ENCODE measurements at regions not wholly inside any gene's neighbourhood (a gene's known extent, or its start where the extent isn't known, plus 50 kb on each side); places are given as distances from the start of the nearest gene placed in this dataset.
"Not testable (repeated sequence)": the region's sequence is repeated elsewhere in the genome, so short reads cannot be mapped to it uniquely, and the experiment has no call there.

DNA sequence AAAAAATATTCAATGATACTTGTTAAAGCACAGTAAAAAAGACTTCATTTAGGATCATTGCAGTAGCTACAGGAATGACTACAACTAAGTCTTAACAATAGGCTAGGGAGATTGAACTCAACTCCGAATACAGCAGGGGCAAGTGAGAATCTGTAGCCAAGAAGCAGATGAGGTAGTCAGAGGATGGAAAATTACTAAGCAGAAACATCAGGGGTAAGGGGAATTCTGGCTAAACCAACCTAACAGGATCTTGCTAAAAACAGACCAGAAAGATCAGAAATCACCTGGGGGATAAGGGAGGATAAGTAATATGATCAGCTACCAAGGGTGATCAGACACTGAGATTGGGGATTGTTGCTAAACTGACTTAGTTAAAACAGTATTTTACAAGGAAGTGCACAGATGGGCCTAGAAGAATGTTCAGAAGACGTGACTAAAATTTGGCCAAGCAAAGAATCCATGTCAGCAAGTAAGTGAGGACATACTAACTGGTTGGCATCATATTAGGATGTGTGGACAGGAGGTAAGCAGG is 217.5 kb downstream of the TENT5A start:
- no peak for DNase-seq (ENCODE audit: low read depth)

DNA sequence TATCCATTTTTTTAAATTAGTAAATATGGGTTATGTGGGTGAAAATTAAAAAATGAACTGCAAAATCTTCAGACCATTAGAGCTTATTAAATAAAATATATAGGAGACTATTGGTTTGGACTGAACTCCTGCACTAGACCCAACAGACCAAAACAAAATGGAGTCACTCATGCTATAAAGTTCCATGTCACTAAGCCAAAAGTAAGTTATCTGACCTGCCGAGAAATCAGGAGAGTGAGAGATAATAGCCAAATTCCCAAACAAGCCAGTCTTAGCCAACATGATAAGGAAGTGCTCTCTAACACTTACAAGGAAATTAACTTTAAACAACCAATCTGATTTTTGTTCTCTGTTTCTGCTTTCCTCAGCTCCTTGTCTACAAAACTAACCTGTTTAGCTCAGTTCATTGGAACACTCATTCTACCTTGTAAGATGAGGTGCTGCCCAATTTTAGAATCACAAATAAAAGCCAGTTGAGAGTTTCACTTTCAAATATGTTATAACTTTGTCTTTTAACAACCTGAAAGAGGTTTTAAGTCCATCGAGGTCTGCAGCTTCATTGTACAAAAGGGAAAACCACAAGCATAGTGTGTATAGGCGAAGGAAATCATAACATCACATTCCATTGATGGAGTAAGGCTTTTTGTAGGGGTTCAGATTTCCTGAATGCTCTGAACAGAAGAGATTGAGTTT is 220.5 kb downstream of the TENT5A start:
- TF ChIP-seq, protein P1, sequence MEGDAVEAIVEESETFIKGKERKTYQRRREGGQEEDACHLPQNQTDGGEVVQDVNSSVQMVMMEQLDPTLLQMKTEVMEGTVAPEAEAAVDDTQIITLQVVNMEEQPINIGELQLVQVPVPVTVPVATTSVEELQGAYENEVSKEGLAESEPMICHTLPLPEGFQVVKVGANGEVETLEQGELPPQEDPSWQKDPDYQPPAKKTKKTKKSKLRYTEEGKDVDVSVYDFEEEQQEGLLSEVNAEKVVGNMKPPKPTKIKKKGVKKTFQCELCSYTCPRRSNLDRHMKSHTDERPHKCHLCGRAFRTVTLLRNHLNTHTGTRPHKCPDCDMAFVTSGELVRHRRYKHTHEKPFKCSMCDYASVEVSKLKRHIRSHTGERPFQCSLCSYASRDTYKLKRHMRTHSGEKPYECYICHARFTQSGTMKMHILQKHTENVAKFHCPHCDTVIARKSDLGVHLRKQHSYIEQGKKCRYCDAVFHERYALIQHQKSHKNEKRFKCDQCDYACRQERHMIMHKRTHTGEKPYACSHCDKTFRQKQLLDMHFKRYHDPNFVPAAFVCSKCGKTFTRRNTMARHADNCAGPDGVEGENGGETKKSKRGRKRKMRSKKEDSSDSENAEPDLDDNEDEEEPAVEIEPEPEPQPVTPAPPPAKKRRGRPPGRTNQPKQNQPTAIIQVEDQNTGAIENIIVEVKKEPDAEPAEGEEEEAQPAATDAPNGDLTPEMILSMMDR (IDR thresholded peaks at IDR 0.05; ENCODE audit: insufficient read depth, low read length, poor library complexity, severe bottlenecking): no peak
- H3K36me3 ChIP-seq (ENCODE audit: control insufficient read depth, insufficient read depth, low read length): no peaks in the 10 kb centered on the region

More for the DNA sequence above, 217.5 kb downstream of the TENT5A start:
- TF ChIP-seq, protein P1 (IDR thresholded peaks at IDR 0.05; ENCODE audit: insufficient read depth, low read length, poor library complexity, severe bottlenecking): no peak
- Histone ChIP-seq H3K4me3 (ENCODE audit: low read depth, low read length) (no peak overlapping the region), H3K36me3 (ENCODE audit: control insufficient read depth, insufficient read depth, low read length) (no peaks in the 10 kb centered on the region), H3K27me3 (ENCODE audit: control insufficient read depth, insufficient read depth, low read length) (no peaks in the 10 kb centered on the region)

DNA sequence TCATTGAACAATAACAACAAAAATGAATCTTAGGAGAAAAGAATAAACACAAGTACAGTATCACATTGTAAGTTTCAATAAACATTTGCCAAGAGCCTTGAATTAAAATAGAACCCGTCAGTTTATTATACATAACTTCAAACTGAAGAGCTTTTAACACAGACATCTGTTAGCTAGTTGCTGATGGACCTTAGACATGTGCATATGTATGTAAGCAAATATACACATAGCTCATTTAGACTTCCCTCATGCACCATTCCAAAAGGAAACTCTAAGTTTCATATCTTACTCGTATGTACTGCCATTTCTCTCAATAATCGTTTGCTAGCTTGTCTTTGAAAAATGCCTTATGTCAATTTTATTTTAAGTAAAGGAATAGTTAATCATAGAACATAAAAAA is 235.0 kb downstream of the TENT5A start:
- no peak overlapping the region for H3K4me3 ChIP-seq (ENCODE audit: low read depth, low read length)
- TF ChIP-seq, protein P1 (IDR thresholded peaks at IDR 0.05; ENCODE audit: insufficient read depth, low read length, poor library complexity, severe bottlenecking): no peak
- H3K27me3 ChIP-seq (ENCODE audit: control insufficient read depth, insufficient read depth, low read length): no peaks in the 10 kb centered on the region
- DNase-seq (ENCODE audit: low read depth): no peak
- no peaks in the 10 kb centered on the region for H3K36me3 ChIP-seq (ENCODE audit: control insufficient read depth, insufficient read depth, low read length)

More for the DNA sequence above, 220.5 kb downstream of the TENT5A start:
- H3K4me3 ChIP-seq (ENCODE audit: low read depth, low read length): no peak overlapping the region
- no peaks in the 10 kb centered on the region for H3K27me3 ChIP-seq (ENCODE audit: control insufficient read depth, insufficient read depth, low read length)
- DNase-seq (ENCODE audit: low read depth): no peak

DNA sequence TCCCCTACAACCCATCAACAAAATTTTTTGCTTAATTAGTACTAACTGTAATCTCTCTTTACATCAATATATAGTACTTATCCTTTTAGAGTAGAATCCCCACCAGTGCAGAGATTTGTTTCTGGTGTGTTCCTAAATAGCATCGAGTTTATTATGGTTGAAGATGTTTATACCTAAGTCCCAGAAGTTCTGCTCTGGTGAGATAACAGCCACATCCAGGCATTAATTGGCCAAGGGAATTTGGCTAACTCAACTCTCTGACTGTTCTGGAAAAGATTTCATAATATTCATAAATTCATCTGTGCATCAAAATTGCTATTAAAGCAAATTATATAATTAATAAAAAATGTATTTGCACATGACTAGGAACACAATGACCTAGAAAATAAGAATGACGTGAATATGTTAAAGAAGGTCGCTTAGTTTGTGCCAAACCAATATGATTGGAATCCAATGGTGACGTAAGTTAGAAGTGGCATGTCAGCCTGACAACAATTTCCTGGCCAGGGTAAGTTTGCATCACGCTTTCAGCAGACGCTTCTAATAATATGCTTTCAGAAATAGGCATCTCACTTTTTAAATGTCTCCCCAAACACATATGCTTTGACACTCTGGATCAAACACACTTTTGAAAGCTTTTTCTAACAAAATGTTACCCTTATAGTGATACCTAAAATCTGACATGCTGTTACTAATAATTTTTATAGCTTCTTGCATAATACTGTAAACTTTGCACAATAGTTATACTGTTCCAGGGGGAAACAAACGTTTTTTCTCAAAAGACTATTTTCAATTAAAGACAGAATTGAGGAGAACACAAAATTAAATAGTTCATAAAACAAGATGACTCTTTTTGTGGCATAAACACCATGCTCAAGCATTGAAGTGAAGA is 236.7 kb downstream of the TENT5A start:
- TF ChIP-seq, protein P1 (IDR thresholded peaks at IDR 0.05; ENCODE audit: insufficient read depth, low read length, poor library complexity, severe bottlenecking): no peak
- no peaks in the 10 kb centered on the region for H3K27me3 ChIP-seq (ENCODE audit: control insufficient read depth, insufficient read depth, low read length)
- H3K4me3 ChIP-seq (ENCODE audit: low read depth, low read length): no peak overlapping the region
- no peaks in the 10 kb centered on the region for H3K36me3 ChIP-seq (ENCODE audit: control insufficient read depth, insufficient read depth, low read length)
- no peak for DNase-seq (ENCODE audit: low read depth)

DNA sequence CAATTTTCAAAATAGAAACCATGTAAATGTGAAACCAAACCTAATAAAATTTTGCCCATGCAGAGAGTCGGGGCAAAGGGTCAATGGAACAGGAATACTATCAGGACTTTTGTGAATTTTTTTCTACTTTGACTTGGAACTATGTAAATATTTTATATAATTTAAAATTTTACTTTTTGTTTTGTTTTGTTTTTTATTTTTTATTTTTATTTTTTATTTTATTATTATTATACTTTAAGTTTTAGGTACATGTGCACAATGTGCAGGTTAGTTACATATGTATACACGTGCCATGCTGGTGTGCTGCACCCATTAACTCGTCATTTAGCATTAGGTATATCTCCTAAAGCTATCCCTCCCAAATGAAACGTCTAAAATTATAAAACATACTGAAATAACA is 238.3 kb downstream of the TENT5A start:
- not testable (repeated sequence) for H3K4me3 ChIP-seq (ENCODE audit: low read depth, low read length); H3K36me3 ChIP-seq (ENCODE audit: control insufficient read depth, insufficient read depth, low read length); DNase-seq (ENCODE audit: low read depth); H3K27me3 ChIP-seq (ENCODE audit: control insufficient read depth, insufficient read depth, low read length)

DNA sequence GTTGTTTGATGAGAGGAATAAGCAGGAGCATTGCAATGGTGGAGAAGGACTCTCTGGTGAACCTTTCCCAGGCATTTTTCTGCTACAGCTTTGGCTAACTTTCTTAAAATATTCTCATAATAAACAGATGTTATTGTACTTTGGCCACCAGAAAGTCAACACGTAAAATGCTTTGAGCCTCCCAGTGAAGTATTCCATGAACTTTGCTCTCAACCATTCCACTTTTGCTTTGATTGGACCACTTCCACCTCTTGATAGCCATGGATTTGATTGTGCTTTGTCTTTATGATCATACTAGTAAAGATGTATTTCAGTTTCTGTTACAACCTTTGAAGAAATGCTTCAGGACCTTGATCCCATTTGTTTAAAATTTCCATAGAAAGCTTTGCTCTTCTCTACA is 241.1 kb downstream of the TENT5A start:
- TF ChIP-seq, protein P1 (IDR thresholded peaks at IDR 0.05; ENCODE audit: insufficient read depth, low read length, poor library complexity, severe bottlenecking): no peak
- DNase-seq (ENCODE audit: low read depth): no peak
- Histone ChIP-seq H3K4me3 (ENCODE audit: low read depth, low read length) (no peak overlapping the region), H3K36me3 (ENCODE audit: control insufficient read depth, insufficient read depth, low read length) (no peaks in the 10 kb centered on the region), H3K27me3 (ENCODE audit: control insufficient read depth, insufficient read depth, low read length) (no peaks in the 10 kb centered on the region)
